Body of pancreas (tissue), 4 donors: ENCODE measurements at regions not wholly inside any gene's neighbourhood (a gene's known extent, or its start where the extent isn't known, plus 50 kb on each side); places are given as distances from the start of the nearest gene placed in this dataset.

Experiments used
- CTCF ChIP-seq, 7 experiments: fragments of 450-650 bp in 4 of 7; fragments of 200-600 bp in 3 of 7; sonication (generic) in 3 of 7; IDR thresholded peaks; one replicate each; pipeline ENCODE4 v1.5.1; 2016 to 2019; ENCODE audit warnings: antibody characterized with exemption in 7 of 7
- POLR2A ChIP-seq, 3 donors: fragments of 450-650 bp; IDR thresholded peaks; one replicate each; pipeline ENCODE4 v1.6.1; 2016; ENCODE audit warnings: antibody characterized with exemption in 3 of 3, mild to moderate bottlenecking in 2 of 3

- no peak for TF ChIP-seq CTCF (IDR thresholded peaks at IDR 0.05)
- no peak for TF ChIP-seq POLR2A (IDR thresholded peaks at IDR 0.05)
Measured at GRCh38 chr18:11219571-11219970, 70.2 kb upstream of the PIEZO2 start.
